HEK293T (cell line): ENCODE measurements at regions not wholly inside any gene's neighbourhood (a gene's known extent, or its start where the extent isn't known, plus 50 kb on each side); places are given as distances from the start of the nearest gene placed in this dataset.

Experiments
- ARNT ChIP-seq: fragments of 450-650 bp; IDR thresholded peaks from 2 replicates; pipeline ENCODE4 v1.6.1; 2017; ENCODE audit warnings: mild to moderate bottlenecking
- CTBP1 ChIP-seq: fragments of 450-650 bp; IDR thresholded peaks from 2 replicates; pipeline ENCODE4 v1.6.1; 2016; ENCODE audit warnings: borderline replicate concordance
- FOXA1 ChIP-seq: fragments of 450-650 bp; IDR thresholded peaks from 2 replicates; pipeline ENCODE4 v1.6.1; 2016; ENCODE audit warnings: mild to moderate bottlenecking
- FOXM1 ChIP-seq: fragments of 450-650 bp; IDR thresholded peaks from 2 replicates; pipeline ENCODE4 v1.6.1; 2017; ENCODE audit warnings: mild to moderate bottlenecking, borderline replicate concordance
- HDGF ChIP-seq: fragments of 450-650 bp; IDR thresholded peaks from 2 replicates; pipeline ENCODE4 v1.6.1; 2017; ENCODE audit warnings: antibody characterized with exemption, borderline replicate concordance
- LEF1 ChIP-seq: fragments of 450-650 bp; IDR thresholded peaks from 2 replicates; pipeline ENCODE4 v1.6.1; 2017; ENCODE audit warnings: mild to moderate bottlenecking, borderline replicate concordance
- SP1 ChIP-seq: fragments of 450-650 bp; IDR thresholded peaks from 2 replicates; pipeline ENCODE4 v1.6.1; 2017
- SUZ12 ChIP-seq: fragments of 450-650 bp; IDR thresholded peaks from 2 replicates; pipeline ENCODE4 v1.6.1; 2016; ENCODE audit warnings: mild to moderate bottlenecking
- TARDBP ChIP-seq: fragments of 450-650 bp; IDR thresholded peaks from 2 replicates; pipeline ENCODE4 v1.6.1; 2016
- ZNF384 ChIP-seq: fragments of 450-650 bp; IDR thresholded peaks from 2 replicates; pipeline ENCODE4 v1.6.1; 2016

DNA sequence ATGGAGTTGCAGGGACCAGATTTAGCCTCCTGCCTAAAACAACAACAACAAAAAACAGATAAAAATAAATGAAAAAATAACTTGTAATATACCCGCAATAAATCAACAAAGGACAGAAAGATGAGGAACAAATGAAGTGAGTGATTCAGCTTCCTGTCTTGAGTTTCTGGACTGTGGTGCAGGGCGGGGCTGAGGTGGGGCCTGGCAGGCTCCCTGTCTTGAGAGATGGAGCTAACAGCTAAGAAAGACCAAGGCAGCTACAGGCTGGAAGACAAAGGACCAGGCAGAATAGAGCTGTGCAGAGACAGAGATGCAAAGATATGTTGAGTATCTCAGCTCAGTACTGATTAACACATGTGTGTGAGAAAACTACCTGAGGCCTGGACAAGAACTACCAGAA is 879.2 kb downstream of the AACS start:
- TF ChIP-seq ZNF384 (no peak), ARNT (no peak), HDGF (no peak), LEF1 (no peak), CTBP1 (no peak), SP1 (no peak), FOXA1 (no peak), FOXM1 (no peak), TARDBP (no peak), SUZ12 (no peak)
